HepG2 (cell line): ENCODE measurements at regions not wholly inside any gene's neighbourhood (a gene's known extent, or its start where the extent isn't known, plus 50 kb on each side); places are given as distances from the start of the nearest gene placed in this dataset.

Source experiments
- CEBPB ChIP-seq: IDR thresholded peaks from 2 replicates; pipeline ENCODE4 v1.6.1; 2011; ENCODE audit warnings: low read depth, low read length, improper control_type of control experiment, borderline replicate concordance
- ELK4 ChIP-seq: sonication (generic); formaldehyde crosslinking; IDR thresholded peaks from 2 replicates; pipeline ENCODE4 v1.9.0; 2021; ENCODE audit warnings: missing genetic modification reagents, borderline replicate concordance
- EZH2 ChIP-seq: conservative IDR thresholded peaks from 2 replicates; pipeline ENCODE4 v1.6.1; 2012; ENCODE audit warnings: mild to moderate bottlenecking, low read depth, low read length, moderate library complexity
- KLF6 ChIP-seq: IDR thresholded peaks from 2 replicates; pipeline ENCODE4 v1.8.0; 2016; ENCODE audit warnings: missing biosample characterization, missing genetic modification reagents
- MAFK ChIP-seq, 2 experiments: IDR thresholded peaks in 1 of 2; conservative IDR thresholded peaks in 1 of 2; 2 replicates each; pipeline ENCODE4 v1.6.1; 2011; ENCODE audit warnings: improper control_type of control experiment in 2 of 2, low read length in 2 of 2
- MEF2D ChIP-seq: sonication (generic); formaldehyde crosslinking; IDR thresholded peaks from 2 replicates; pipeline ENCODE4 v1.5.1; 2020; ENCODE audit warnings: mild to moderate bottlenecking, missing genetic modification reagents
- POLR2A ChIP-seq, 2 experiments: IDR thresholded peaks; 2 replicates each; pipeline ENCODE4 v1.6.1; 2011; ENCODE audit warnings: low read depth in 2 of 2, low read length in 2 of 2, mild to moderate bottlenecking in 1 of 2, moderate library complexity in 1 of 2; ENCODE audit not compliant: insufficient read depth in 1 of 2
- SUZ12 ChIP-seq: fragments of 150-350 bp; IDR thresholded peaks from 2 replicates; pipeline ENCODE4 v1.6.1; 2014; ENCODE audit warnings: low read depth, low read length
- ZNF549 ChIP-seq: sonication (generic); formaldehyde crosslinking; IDR thresholded peaks from 2 replicates; pipeline ENCODE4 v1.5.0; 2020; ENCODE audit warnings: missing genetic modification reagents
- TF ChIP-seq, protein P1 (sequence below): sonication (generic); formaldehyde crosslinking; IDR thresholded peaks from 2 replicates; pipeline ENCODE4 v1.5.0; 2020; ENCODE audit warnings: mild to moderate bottlenecking, missing genetic modification reagents, moderate library complexity
- TF ChIP-seq, protein P2 (sequence below): sonication (generic); formaldehyde crosslinking; IDR thresholded peaks from 2 replicates; pipeline ENCODE4 v1.8.1; 2022; ENCODE audit warnings: mild to moderate bottlenecking, missing genetic modification reagents

- TF ChIP-seq POLR2A (IDR thresholded peaks at IDR 0.05; ENCODE audit: insufficient read depth in 1 of 2, low read depth in 2 of 2, low read length in 2 of 2), result no peak
- TF ChIP-seq ELK4 (CRISPR knock-in tag), result no peak
- no peak for TF ChIP-seq MAFK (conservative IDR thresholded peaks at IDR 0.05 in 1 of 2, IDR thresholded peaks at IDR 0.05 in 1 of 2; ENCODE audit: low read length in 2 of 2)
- TF ChIP-seq CEBPB, result no peak
- TF ChIP-seq, protein P1, sequence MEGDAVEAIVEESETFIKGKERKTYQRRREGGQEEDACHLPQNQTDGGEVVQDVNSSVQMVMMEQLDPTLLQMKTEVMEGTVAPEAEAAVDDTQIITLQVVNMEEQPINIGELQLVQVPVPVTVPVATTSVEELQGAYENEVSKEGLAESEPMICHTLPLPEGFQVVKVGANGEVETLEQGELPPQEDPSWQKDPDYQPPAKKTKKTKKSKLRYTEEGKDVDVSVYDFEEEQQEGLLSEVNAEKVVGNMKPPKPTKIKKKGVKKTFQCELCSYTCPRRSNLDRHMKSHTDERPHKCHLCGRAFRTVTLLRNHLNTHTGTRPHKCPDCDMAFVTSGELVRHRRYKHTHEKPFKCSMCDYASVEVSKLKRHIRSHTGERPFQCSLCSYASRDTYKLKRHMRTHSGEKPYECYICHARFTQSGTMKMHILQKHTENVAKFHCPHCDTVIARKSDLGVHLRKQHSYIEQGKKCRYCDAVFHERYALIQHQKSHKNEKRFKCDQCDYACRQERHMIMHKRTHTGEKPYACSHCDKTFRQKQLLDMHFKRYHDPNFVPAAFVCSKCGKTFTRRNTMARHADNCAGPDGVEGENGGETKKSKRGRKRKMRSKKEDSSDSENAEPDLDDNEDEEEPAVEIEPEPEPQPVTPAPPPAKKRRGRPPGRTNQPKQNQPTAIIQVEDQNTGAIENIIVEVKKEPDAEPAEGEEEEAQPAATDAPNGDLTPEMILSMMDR (CRISPR knock-in tag), result no peak
- TF ChIP-seq EZH2, result no peak
- TF ChIP-seq SUZ12, result no peak
- TF ChIP-seq MEF2D (CRISPR knock-in tag), result no peak
- no peak for TF ChIP-seq KLF6 (CRISPR knock-in tag)
- TF ChIP-seq ZNF549 (CRISPR knock-in tag), result no peak
- TF ChIP-seq, protein P2, sequence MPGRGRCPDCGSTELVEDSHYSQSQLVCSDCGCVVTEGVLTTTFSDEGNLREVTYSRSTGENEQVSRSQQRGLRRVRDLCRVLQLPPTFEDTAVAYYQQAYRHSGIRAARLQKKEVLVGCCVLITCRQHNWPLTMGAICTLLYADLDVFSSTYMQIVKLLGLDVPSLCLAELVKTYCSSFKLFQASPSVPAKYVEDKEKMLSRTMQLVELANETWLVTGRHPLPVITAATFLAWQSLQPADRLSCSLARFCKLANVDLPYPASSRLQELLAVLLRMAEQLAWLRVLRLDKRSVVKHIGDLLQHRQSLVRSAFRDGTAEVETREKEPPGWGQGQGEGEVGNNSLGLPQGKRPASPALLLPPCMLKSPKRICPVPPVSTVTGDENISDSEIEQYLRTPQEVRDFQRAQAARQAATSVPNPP (CRISPR knock-in tag), result no peak
These were observed 63.1 kb upstream of the MEF2A start for GRCh38 chr15:99502661-99503060.
